ENCODE measurements at regions not wholly inside any gene's neighbourhood (a gene's known extent, or its start where the extent isn't known, plus 50 kb on each side); places are given as distances from the start of the nearest gene placed in this dataset.

- Histone ChIP-seq H3K4me3 (no peak overlapping the region), H3K79me2 (replicated peaks; ENCODE audit: insufficient read depth) (no peaks in the 10 kb centered on the region), H3K9me2 (ENCODE audit: insufficient read depth) (no peaks in the 10 kb centered on the region; the same call in 1 of the 2 replicates), H3K27me3 (ENCODE audit: insufficient read depth) (no peaks in the 10 kb centered on the region), H3F3A (replicated peaks; ENCODE audit: low read depth) (no peaks in the 10 kb centered on the region), H3K27ac (ENCODE audit: low read depth) (no peak overlapping the region), H3K36me3 (ENCODE audit: insufficient read depth) (no peaks in the 10 kb centered on the region), H4K20me1 (replicated peaks; ENCODE audit: insufficient read depth) (no peaks in the 10 kb centered on the region), H2AFZ (no peak overlapping the region), H3K4me1 (ENCODE audit: insufficient read depth) (no peaks in the 10 kb centered on the region), H3K4me2 (no peak overlapping the region)
- no peak for DNase-seq (ENCODE audit: low spot score)
- no peak for ATAC-seq
- Mint-ChIP-seq H3K36me3 (ENCODE audit: low read depth) (no peaks in the 10 kb centered on the region; the same call in 2 of the 3 replicates), H3K9me3 (peaks cover 10% of the 10 kb centered on the region; the same call in 1 of the 3 replicates), H3K27me3 (ENCODE audit: insufficient read depth, low read depth, poor library complexity) (peaks cover 1% of the 10 kb centered on the region), H3K4me1 (no peaks in the 10 kb centered on the region), H3K27ac (no peak overlapping the region), H3K4me3 (no peak overlapping the region)
- TF ChIP-seq NANOG (IDR thresholded peaks at IDR 0.05; ENCODE audit: borderline replicate concordance), result no peak
- TF ChIP-seq, protein P1, sequence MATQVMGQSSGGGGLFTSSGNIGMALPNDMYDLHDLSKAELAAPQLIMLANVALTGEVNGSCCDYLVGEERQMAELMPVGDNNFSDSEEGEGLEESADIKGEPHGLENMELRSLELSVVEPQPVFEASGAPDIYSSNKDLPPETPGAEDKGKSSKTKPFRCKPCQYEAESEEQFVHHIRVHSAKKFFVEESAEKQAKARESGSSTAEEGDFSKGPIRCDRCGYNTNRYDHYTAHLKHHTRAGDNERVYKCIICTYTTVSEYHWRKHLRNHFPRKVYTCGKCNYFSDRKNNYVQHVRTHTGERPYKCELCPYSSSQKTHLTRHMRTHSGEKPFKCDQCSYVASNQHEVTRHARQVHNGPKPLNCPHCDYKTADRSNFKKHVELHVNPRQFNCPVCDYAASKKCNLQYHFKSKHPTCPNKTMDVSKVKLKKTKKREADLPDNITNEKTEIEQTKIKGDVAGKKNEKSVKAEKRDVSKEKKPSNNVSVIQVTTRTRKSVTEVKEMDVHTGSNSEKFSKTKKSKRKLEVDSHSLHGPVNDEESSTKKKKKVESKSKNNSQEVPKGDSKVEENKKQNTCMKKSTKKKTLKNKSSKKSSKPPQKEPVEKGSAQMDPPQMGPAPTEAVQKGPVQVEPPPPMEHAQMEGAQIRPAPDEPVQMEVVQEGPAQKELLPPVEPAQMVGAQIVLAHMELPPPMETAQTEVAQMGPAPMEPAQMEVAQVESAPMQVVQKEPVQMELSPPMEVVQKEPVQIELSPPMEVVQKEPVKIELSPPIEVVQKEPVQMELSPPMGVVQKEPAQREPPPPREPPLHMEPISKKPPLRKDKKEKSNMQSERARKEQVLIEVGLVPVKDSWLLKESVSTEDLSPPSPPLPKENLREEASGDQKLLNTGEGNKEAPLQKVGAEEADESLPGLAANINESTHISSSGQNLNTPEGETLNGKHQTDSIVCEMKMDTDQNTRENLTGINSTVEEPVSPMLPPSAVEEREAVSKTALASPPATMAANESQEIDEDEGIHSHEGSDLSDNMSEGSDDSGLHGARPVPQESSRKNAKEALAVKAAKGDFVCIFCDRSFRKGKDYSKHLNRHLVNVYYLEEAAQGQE (IDR thresholded peaks at IDR 0.05; ENCODE audit: unreplicated experiment), result no peak
- TF ChIP-seq, protein P2, sequence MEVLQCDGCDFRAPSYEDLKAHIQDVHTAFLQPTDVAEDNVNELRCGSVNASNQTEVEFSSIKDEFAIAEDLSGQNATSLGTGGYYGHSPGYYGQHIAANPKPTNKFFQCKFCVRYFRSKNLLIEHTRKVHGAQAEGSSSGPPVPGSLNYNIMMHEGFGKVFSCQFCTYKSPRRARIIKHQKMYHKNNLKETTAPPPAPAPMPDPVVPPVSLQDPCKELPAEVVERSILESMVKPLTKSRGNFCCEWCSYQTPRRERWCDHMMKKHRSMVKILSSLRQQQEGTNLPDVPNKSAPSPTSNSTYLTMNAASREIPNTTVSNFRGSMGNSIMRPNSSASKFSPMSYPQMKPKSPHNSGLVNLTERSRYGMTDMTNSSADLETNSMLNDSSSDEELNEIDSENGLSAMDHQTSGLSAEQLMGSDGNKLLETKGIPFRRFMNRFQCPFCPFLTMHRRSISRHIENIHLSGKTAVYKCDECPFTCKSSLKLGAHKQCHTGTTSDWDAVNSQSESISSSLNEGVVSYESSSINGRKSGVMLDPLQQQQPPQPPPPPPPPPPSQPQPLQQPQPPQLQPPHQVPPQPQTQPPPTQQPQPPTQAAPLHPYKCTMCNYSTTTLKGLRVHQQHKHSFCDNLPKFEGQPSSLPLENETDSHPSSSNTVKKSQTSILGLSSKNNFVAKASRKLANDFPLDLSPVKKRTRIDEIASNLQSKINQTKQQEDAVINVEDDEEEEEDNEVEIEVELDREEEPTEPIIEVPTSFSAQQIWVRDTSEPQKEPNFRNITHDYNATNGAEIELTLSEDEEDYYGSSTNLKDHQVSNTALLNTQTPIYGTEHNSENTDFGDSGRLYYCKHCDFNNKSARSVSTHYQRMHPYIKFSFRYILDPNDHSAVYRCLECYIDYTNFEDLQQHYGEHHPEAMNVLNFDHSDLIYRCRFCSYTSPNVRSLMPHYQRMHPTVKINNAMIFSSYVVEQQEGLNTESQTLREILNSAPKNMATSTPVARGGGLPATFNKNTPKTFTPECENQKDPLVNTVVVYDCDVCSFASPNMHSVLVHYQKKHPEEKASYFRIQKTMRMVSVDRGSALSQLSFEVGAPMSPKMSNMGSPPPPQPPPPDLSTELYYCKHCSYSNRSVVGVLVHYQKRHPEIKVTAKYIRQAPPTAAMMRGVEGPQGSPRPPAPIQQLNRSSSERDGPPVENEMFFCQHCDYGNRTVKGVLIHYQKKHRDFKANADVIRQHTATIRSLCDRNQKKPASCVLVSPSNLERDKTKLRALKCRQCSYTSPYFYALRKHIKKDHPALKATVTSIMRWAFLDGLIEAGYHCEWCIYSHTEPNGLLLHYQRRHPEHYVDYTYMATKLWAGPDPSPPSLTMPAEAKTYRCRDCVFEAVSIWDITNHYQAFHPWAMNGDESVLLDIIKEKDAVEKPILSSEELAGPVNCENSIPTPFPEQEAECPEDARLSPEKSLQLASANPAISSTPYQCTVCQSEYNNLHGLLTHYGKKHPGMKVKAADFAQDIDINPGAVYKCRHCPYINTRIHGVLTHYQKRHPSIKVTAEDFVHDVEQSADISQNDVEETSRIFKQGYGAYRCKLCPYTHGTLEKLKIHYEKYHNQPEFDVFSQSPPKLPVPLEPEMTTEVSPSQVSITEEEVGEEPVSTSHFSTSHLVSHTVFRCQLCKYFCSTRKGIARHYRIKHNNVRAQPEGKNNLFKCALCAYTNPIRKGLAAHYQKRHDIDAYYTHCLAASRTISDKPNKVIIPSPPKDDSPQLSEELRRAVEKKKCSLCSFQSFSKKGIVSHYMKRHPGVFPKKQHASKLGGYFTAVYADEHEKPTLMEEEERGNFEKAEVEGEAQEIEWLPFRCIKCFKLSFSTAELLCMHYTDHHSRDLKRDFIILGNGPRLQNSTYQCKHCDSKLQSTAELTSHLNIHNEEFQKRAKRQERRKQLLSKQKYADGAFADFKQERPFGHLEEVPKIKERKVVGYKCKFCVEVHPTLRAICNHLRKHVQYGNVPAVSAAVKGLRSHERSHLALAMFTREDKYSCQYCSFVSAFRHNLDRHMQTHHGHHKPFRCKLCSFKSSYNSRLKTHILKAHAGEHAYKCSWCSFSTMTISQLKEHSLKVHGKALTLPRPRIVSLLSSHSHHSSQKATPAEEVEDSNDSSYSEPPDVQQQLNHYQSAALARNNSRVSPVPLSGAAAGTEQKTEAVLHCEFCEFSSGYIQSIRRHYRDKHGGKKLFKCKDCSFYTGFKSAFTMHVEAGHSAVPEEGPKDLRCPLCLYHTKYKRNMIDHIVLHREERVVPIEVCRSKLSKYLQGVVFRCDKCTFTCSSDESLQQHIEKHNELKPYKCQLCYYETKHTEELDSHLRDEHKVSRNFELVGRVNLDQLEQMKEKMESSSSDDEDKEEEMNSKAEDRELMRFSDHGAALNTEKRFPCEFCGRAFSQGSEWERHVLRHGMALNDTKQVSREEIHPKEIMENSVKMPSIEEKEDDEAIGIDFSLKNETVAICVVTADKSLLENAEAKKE (CRISPR knock-in tag; IDR thresholded peaks at IDR 0.05), result no peak
- no peak for TF ChIP-seq ZNF114 (CRISPR knock-in tag; IDR thresholded peaks at IDR 0.05)
- TF ChIP-seq EZH2phosphoT487 (IDR thresholded peaks at IDR 0.05; ENCODE audit: unreplicated experiment), result no peak
- no peak for TF ChIP-seq STAT1 (IDR thresholded peaks at IDR 0.05; ENCODE audit: unreplicated experiment)
- TF ChIP-seq ZNF331 (CRISPR knock-in tag; IDR thresholded peaks at IDR 0.05; ENCODE audit: low read depth), result no peak
- no peak for TF ChIP-seq CREB1 (CRISPR knock-in tag; IDR thresholded peaks at IDR 0.05; ENCODE audit: low read depth)
- no peak for TF ChIP-seq POLR2AphosphoS5 (IDR thresholded peaks at IDR 0.05; ENCODE audit: low read depth)
- no peak for TF ChIP-seq CTCF (conservative IDR thresholded peaks at IDR 0.05; ENCODE audit: low read depth in 2 of 2)
- TF ChIP-seq JUNB (IDR thresholded peaks at IDR 0.05; ENCODE audit: unreplicated experiment), result no peak
- TF ChIP-seq ETS1 (IDR thresholded peaks at IDR 0.05), result no peak
- no peak for TF ChIP-seq EZH2 (IDR thresholded peaks at IDR 0.05; ENCODE audit: low read depth, unreplicated experiment)
Observed at GRCh38 chr13:63607153-63607552, 2191.5 kb upstream of the PCDH20 start.

Data from GM23338 (cell line).